H9 (cell line): ENCODE measurements at regions not wholly inside any gene's neighbourhood (a gene's known extent, or its start where the extent isn't known, plus 50 kb on each side); places are given as distances from the start of the nearest gene placed in this dataset.

Experiments
- DNase-seq: peaks from one replicate; pipeline ENCODE4 v3.0.0-alpha.2; 2017
- H2AFZ ChIP-seq: one replicate; pipeline ENCODE4 v1.6.1; 2013; ENCODE audit warnings: mild to moderate bottlenecking, low read length, control low read depth, moderate library complexity
- H2AK5ac ChIP-seq: 2 replicates; pipeline ENCODE4 v1.6.1; 2013; ENCODE audit warnings: low read length, control low read depth, mixed read lengths; ENCODE audit not compliant: insufficient read length
- H2BK120ac ChIP-seq: one replicate; pipeline ENCODE4 v1.6.1; 2013; ENCODE audit warnings: low read depth, mild to moderate bottlenecking, low read length, control low read depth, inconsistent platforms; ENCODE audit not compliant: poor library complexity, severe bottlenecking
- H2BK12ac ChIP-seq: 2 replicates; pipeline ENCODE4 v1.6.1; 2013; ENCODE audit warnings: low read length, control low read depth, mixed read lengths, low read depth; ENCODE audit not compliant: insufficient read length
- H2BK15ac ChIP-seq: 2 replicates; pipeline ENCODE4 v1.6.1; 2013; ENCODE audit warnings: low read depth, low read length, control low read depth
- H2BK20ac ChIP-seq: one replicate; pipeline ENCODE4 v1.6.1; 2013; ENCODE audit warnings: low read depth, mild to moderate bottlenecking, low read length, control low read depth, inconsistent platforms; ENCODE audit not compliant: poor library complexity, severe bottlenecking
- H2BK5ac ChIP-seq: 2 replicates; pipeline ENCODE4 v1.6.1; 2013; ENCODE audit warnings: low read length, control low read depth, mixed read lengths; ENCODE audit not compliant: insufficient read length
- H3K14ac ChIP-seq: 2 replicates; pipeline ENCODE4 v1.6.1; 2013; ENCODE audit warnings: low read length, control low read depth; ENCODE audit not compliant: insufficient read depth
- H3K18ac ChIP-seq: 2 replicates; pipeline ENCODE4 v1.6.1; 2013; ENCODE audit warnings: low read depth, mild to moderate bottlenecking, mixed read lengths, low read length, control low read depth; ENCODE audit not compliant: insufficient read length
- H3K23ac ChIP-seq: 2 replicates; pipeline ENCODE4 v1.6.1; 2013; ENCODE audit warnings: low read length, control low read depth, mixed read lengths, low read depth; ENCODE audit not compliant: insufficient read length
- H3K23me2 ChIP-seq: 2 replicates; pipeline ENCODE4 v1.6.1; 2013; ENCODE audit warnings: low read depth, mild to moderate bottlenecking, mixed read lengths, low read length, control low read depth; ENCODE audit not compliant: insufficient read length, poor library complexity, severe bottlenecking
- H3K27ac ChIP-seq: 2 replicates; pipeline ENCODE4 v1.5.1; 2013; ENCODE audit warnings: low read length, control low read depth, mixed read lengths, low read depth; ENCODE audit not compliant: insufficient read length
- H3K27me3 ChIP-seq: 2 replicates; pipeline ENCODE4 v1.6.1; 2013; ENCODE audit warnings: low read length, control low read depth, inconsistent platforms; ENCODE audit not compliant: insufficient read depth
- H3K4ac ChIP-seq: 2 replicates; pipeline ENCODE4 v1.6.1; 2013; ENCODE audit warnings: low read depth, mild to moderate bottlenecking, control low read depth, inconsistent platforms, low read length, moderate library complexity
- H3K4me1 ChIP-seq: 2 replicates; pipeline ENCODE4 v1.6.1; 2013; ENCODE audit warnings: low read length, control low read depth, inconsistent platforms; ENCODE audit not compliant: insufficient read depth
- H3K4me2 ChIP-seq: 2 replicates; pipeline ENCODE4 v1.6.1; 2013; ENCODE audit warnings: low read length, control low read depth, mixed read lengths; ENCODE audit not compliant: insufficient read length, insufficient read depth
- H3K56ac ChIP-seq: 2 replicates; pipeline ENCODE4 v1.6.1; 2013; ENCODE audit warnings: low read depth, mild to moderate bottlenecking, mixed read lengths, low read length, control low read depth; ENCODE audit not compliant: insufficient read length
- H3K79me1 ChIP-seq: 2 replicates; pipeline ENCODE4 v1.6.1; 2013; ENCODE audit warnings: low read depth, mild to moderate bottlenecking, moderate library complexity, low read length, control low read depth, inconsistent platforms; ENCODE audit not compliant: insufficient read depth, poor library complexity, severe bottlenecking
- H3K79me2 ChIP-seq: 2 replicates; pipeline ENCODE4 v1.6.1; 2013; ENCODE audit warnings: low read length, control low read depth, inconsistent platforms; ENCODE audit not compliant: insufficient read depth
- H3K9ac ChIP-seq: 2 replicates; pipeline ENCODE4 v1.6.1; 2013; ENCODE audit warnings: low read length, control low read depth, mixed read lengths; ENCODE audit not compliant: insufficient read length; ENCODE audit errors: extremely low read depth
- H3K9me3 ChIP-seq: one replicate; pipeline ENCODE4 v1.6.1; 2013; ENCODE audit warnings: low read depth, low read length, inconsistent platforms; ENCODE audit not compliant: control insufficient read depth
- H3T11ph ChIP-seq: one replicate; pipeline ENCODE4 v1.6.1; 2013; ENCODE audit warnings: mild to moderate bottlenecking, low read length, control low read depth, inconsistent platforms
- H4K20me1 ChIP-seq: one replicate; pipeline ENCODE4 v1.6.1; 2013; ENCODE audit not compliant: control insufficient read depth, insufficient read length, insufficient read depth
- H4K5ac ChIP-seq: 2 replicates; pipeline ENCODE4 v1.6.1; 2013; ENCODE audit warnings: low read depth, mild to moderate bottlenecking, mixed read lengths, low read length, control low read depth; ENCODE audit not compliant: insufficient read length
- H4K8ac ChIP-seq: replicated peaks from 2 replicates; pipeline ENCODE4 v1.6.1; 2013; ENCODE audit warnings: low read length, control low read depth, mixed read lengths, low read depth; ENCODE audit not compliant: insufficient read length
- H4K91ac ChIP-seq: 2 replicates; pipeline ENCODE4 v1.6.1; 2013; ENCODE audit warnings: low read depth, mild to moderate bottlenecking, moderate library complexity, mixed read lengths, low read length, control low read depth; ENCODE audit not compliant: insufficient read length
- H3K27ac Mint-ChIP-seq, 3 experiments: 2 replicates in 2 of 3; 3 replicates in 1 of 3; pipeline ENCODE4 v1.8.0; 2020 to 2021; ENCODE audit warnings: mixed read lengths in 3 of 3, mild to moderate bottlenecking in 1 of 3, moderate library complexity in 1 of 3
- H3K27me3 Mint-ChIP-seq: 2 replicates; pipeline ENCODE4 v1.8.0; 2021; ENCODE audit warnings: low read depth, mild to moderate bottlenecking, moderate library complexity, mixed read lengths
- H3K36me3 Mint-ChIP-seq, 3 experiments: 2 replicates in 2 of 3; 3 replicates in 1 of 3; pipeline ENCODE4 v1.8.0; 2020 to 2021; ENCODE audit warnings: low read depth in 3 of 3, mixed read lengths in 3 of 3; ENCODE audit not compliant: insufficient read depth in 1 of 3
- H3K4me1 Mint-ChIP-seq, 2 experiments: 2 replicates each; pipeline ENCODE4 v1.8.0; 2020; ENCODE audit warnings: mixed read lengths in 2 of 2
- H3K4me3 Mint-ChIP-seq, 2 experiments: 2 replicates in 1 of 2; 3 replicates in 1 of 2; pipeline ENCODE4 v1.8.0; 2020 to 2021; ENCODE audit warnings: mild to moderate bottlenecking in 2 of 2, mixed read lengths in 2 of 2, moderate library complexity in 1 of 2
- H3K9me3 Mint-ChIP-seq, 2 experiments: 2 replicates in 1 of 2; 3 replicates in 1 of 2; pipeline ENCODE4 v1.8.0; 2020; ENCODE audit warnings: mild to moderate bottlenecking in 2 of 2, mixed read lengths in 2 of 2, moderate library complexity in 1 of 2
- CTCF ChIP-seq: fragments of 200-600 bp; sonication (generic); conservative IDR thresholded peaks from 3 replicates; pipeline ENCODE4 v1.8.0; 2021; ENCODE audit warnings: antibody characterized with exemption, mild to moderate bottlenecking
- WGBS: extraction: QIAGEN DNeasy Blood & Tissue Kit; methylation state at CpG from one replicate; pipeline ENCODE4 v1.1.7; 2013; ENCODE audit warnings: missing lambda C conversion rate, low lambda C conversion rate, mixed read lengths; ENCODE audit not compliant: insufficient read length; ENCODE audit errors: extremely low coverage; 5-methylcytosine and 5-hydroxymethylcytosine counted together

- H2BK12ac ChIP-seq: no peak overlapping the region
- Mint-ChIP-seq H3K4me3 (no peak overlapping the region), H3K36me3 (no peaks in the 10 kb centered on the region), H3K9me3 (no peaks in the 10 kb centered on the region), H3K27ac (no peak overlapping the region), H3K27me3 (no peaks in the 10 kb centered on the region), H3K4me1 (no peaks in the 10 kb centered on the region)
- H3K23me2 ChIP-seq: no peaks in the 10 kb centered on the region
- no peak overlapping the region for H2AK5ac ChIP-seq
- H3K56ac ChIP-seq: no peak overlapping the region
- H2AFZ ChIP-seq: no peak overlapping the region
- H2BK20ac ChIP-seq: no peak overlapping the region
- WGBS: no CpG with 5 or more reads among the region's 2 CpGs
- no peak overlapping the region for H3K18ac ChIP-seq
- H3K27ac ChIP-seq: no peak overlapping the region
- H2BK120ac ChIP-seq: no peak overlapping the region
- H4K8ac ChIP-seq: no peak overlapping the region
- H3T11ph ChIP-seq: no peak overlapping the region
- no peak for DNase-seq
- H3K27me3 ChIP-seq: no peaks in the 10 kb centered on the region
- H3K23ac ChIP-seq: no peak overlapping the region
- H3K9me3 ChIP-seq: no peaks in the 10 kb centered on the region
- H2BK15ac ChIP-seq: no peak overlapping the region
- no peak overlapping the region for H4K5ac ChIP-seq
- H4K20me1 ChIP-seq: no peaks in the 10 kb centered on the region
- H3K9ac ChIP-seq: no peak overlapping the region
- H4K91ac ChIP-seq: no peak overlapping the region
- H3K4me1 ChIP-seq: no peaks in the 10 kb centered on the region
- H3K79me2 ChIP-seq: no peaks in the 10 kb centered on the region; the same call in 1 of the 2 replicates
- no peaks in the 10 kb centered on the region for H3K79me1 ChIP-seq
- no peak overlapping the region for H3K4ac ChIP-seq
- no peak overlapping the region for H3K14ac ChIP-seq
- TF ChIP-seq CTCF: no peak
- H3K4me2 ChIP-seq: no peak overlapping the region
- no peak overlapping the region for H2BK5ac ChIP-seq
These were observed 457.0 kb downstream of the CDH8 start for GRCh38 chr16:61579195-61579594.
